Suprapubic skin (tissue), 4 donors: ENCODE measurements at regions not wholly inside any gene's neighbourhood (a gene's known extent, or its start where the extent isn't known, plus 50 kb on each side); places are given as distances from the start of the nearest gene placed in this dataset.

Experiments used
- DNase-seq, 2 donors: peaks; one replicate each; pipeline ENCODE4 v3.0.0-alpha.2; 2019; ENCODE audit warnings: low spot score in 2 of 2
- H3K27ac ChIP-seq: fragments of 200-600 bp; sonication (generic); one replicate; pipeline ENCODE4 v1.5.1; 2019
- H3K27me3 ChIP-seq: fragments of 200-600 bp; sonication (generic); one replicate; pipeline ENCODE4 v1.5.1; 2019
- H3K36me3 ChIP-seq: fragments of 200-600 bp; sonication (generic); one replicate; pipeline ENCODE4 v1.5.1; 2019
- H3K4me1 ChIP-seq: fragments of 200-600 bp; sonication (generic); one replicate; pipeline ENCODE4 v1.5.1; 2019
- H3K4me3 ChIP-seq: fragments of 200-600 bp; sonication (generic); one replicate; pipeline ENCODE4 v1.5.1; 2019; ENCODE audit warnings: mild to moderate bottlenecking
- H3K9me3 ChIP-seq: fragments of 200-600 bp; sonication (generic); one replicate; pipeline ENCODE4 v1.5.1; 2019
- CTCF ChIP-seq, 2 donors: fragments of 200-600 bp in 1 of 2; fragments of 450-650 bp in 1 of 2; sonication (generic) in 1 of 2; IDR thresholded peaks; one replicate each; pipeline ENCODE4 v1.5.1; 2016 to 2019; ENCODE audit warnings: antibody characterized with exemption in 2 of 2, mild to moderate bottlenecking in 1 of 2, moderate library complexity in 1 of 2
- EP300 ChIP-seq: sonication (generic); formaldehyde crosslinking; IDR thresholded peaks from one replicate; pipeline ENCODE4 v1.6.1; 2017; ENCODE audit warnings: antibody characterized with exemption
- POLR2A ChIP-seq, 2 donors: fragments of 450-650 bp; IDR thresholded peaks; one replicate each; pipeline ENCODE4 v1.6.1; 2017; ENCODE audit warnings: antibody characterized with exemption in 2 of 2, mild to moderate bottlenecking in 2 of 2, moderate library complexity in 2 of 2
- POLR2AphosphoS5 ChIP-seq, 3 donors: sonication (generic); formaldehyde crosslinking; IDR thresholded peaks; one replicate each; pipeline ENCODE4 v1.6.1; 2017; ENCODE audit warnings: antibody characterized with exemption in 3 of 3
- WGBS: methylation state at CpG from one replicate; pipeline ENCODE4 v1.1.5; 2018; 5-methylcytosine and 5-hydroxymethylcytosine counted together

DNA sequence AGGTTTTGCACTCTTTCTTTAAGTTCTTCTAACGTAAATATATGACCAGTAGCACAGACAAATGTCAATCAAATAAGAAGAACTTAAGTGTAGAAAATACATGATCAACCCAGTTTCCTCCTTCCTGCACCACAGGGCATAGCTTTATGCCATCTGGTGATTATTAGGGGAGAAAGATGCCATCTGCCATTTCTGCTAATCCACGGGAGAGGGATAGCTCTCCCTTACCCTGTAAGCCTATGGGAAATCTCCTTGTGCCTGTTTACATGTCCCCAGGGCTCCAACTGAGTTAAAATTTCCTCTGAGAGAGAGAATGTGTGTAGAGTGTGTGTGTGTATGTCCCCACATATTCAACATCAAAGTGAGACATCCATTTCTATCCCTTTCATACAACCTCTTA is 135.9 kb downstream of the RSL24D1 start:
- no peak overlapping the region for H3K27ac ChIP-seq
- WGBS: 64% methylated on average over 2 of the region's 2 CpGs
- DNase-seq: no peak
- no peaks in the 10 kb centered on the region for H3K27me3 ChIP-seq
- peaks cover 3% of the 10 kb centered on the region for H3K9me3 ChIP-seq
- H3K4me3 ChIP-seq: no peak overlapping the region
- no peaks in the 10 kb centered on the region for H3K36me3 ChIP-seq
- TF ChIP-seq POLR2AphosphoS5 (IDR thresholded peaks at IDR 0.05) (no peak), CTCF (IDR thresholded peaks at IDR 0.05) (no peak), EP300 (no peak), POLR2A (IDR thresholded peaks at IDR 0.05) (no peak)
- H3K4me1 ChIP-seq: no peaks in the 10 kb centered on the region

GRCh38 chr15:55056500-55056899 is 140.2 kb downstream of the RSL24D1 start:
- no peaks in the 10 kb centered on the region for H3K36me3 ChIP-seq
- no peak for DNase-seq
- H3K9me3 ChIP-seq: no peaks in the 10 kb centered on the region
- H3K27me3 ChIP-seq: no peaks in the 10 kb centered on the region
- WGBS: 64% methylated on average over 3 of the region's 3 CpGs
- no peak for TF ChIP-seq CTCF (IDR thresholded peaks at IDR 0.05)
- TF ChIP-seq EP300: no peak
- TF ChIP-seq POLR2A (IDR thresholded peaks at IDR 0.05): no peak
- no peak for TF ChIP-seq POLR2AphosphoS5 (IDR thresholded peaks at IDR 0.05)
- no peaks in the 10 kb centered on the region for H3K4me1 ChIP-seq
- no peak overlapping the region for H3K4me3 ChIP-seq
- no peak overlapping the region for H3K27ac ChIP-seq

DNA sequence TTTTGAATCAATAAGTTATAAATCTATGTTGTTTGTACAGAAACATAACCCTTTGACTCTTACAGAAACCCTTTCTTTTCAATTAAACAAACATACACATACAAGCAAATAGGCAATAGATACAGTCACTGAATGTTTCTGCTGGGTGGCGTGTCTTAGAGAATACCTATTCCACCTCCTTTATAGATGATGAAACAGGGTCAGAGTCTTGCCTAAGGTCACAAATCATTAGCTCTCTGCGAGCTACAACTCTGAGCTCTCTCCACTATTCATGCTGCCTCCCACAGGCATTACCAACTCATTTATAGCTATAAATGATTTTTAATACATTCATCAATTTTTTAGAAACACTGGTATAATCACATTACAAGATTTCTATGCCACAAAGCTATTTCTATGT is 152.6 kb downstream of the RSL24D1 start:
- no peaks in the 10 kb centered on the region for H3K4me1 ChIP-seq
- H3K27ac ChIP-seq: no peak overlapping the region
- TF ChIP-seq POLR2AphosphoS5 (IDR thresholded peaks at IDR 0.05) (no peak), CTCF (IDR thresholded peaks at IDR 0.05) (no peak), POLR2A (IDR thresholded peaks at IDR 0.05) (no peak)
- 62% methylated on average over 2 of the region's 2 CpGs for WGBS
- H3K27me3 ChIP-seq: no peaks in the 10 kb centered on the region
- DNase-seq: no peak
- no peaks in the 10 kb centered on the region for H3K9me3 ChIP-seq
- no peaks in the 10 kb centered on the region for H3K36me3 ChIP-seq
- no peak overlapping the region for H3K4me3 ChIP-seq

- 0% methylated on average over 1 of the region's 1 CpG for WGBS
- no peak for DNase-seq
- no peaks in the 10 kb centered on the region for H3K9me3 ChIP-seq
- H3K4me1 ChIP-seq: no peaks in the 10 kb centered on the region
- H3K27ac ChIP-seq: no peak overlapping the region
- TF ChIP-seq POLR2A (IDR thresholded peaks at IDR 0.05) (no peak), EP300 (no peak), POLR2AphosphoS5 (IDR thresholded peaks at IDR 0.05) (no peak), CTCF (IDR thresholded peaks at IDR 0.05) (no peak)
- no peaks in the 10 kb centered on the region for H3K36me3 ChIP-seq
- no peak overlapping the region for H3K4me3 ChIP-seq
- no peaks in the 10 kb centered on the region for H3K27me3 ChIP-seq
Observed at GRCh38 chr15:55037071-55037470, 159.7 kb downstream of the RSL24D1 start.

DNA sequence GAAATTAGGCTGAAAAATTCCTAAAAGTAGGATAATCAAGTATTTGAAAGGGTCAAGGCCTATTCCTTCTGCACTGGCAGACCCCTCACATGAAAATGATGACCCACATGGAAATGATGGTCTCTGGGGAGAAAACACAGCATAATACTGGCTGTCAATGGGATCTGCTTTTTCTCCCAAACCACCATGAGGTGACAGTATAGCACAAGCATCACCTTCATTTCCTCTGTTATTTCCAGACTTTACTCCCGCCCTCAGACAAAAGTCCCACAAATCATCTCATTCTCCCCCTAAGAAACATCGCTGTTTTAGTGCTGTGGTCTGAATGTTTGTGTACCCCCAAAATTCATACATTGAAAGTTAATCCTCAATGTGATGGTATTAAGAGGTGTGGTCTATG is 161.0 kb downstream of the RSL24D1 start:
- no peak for TF ChIP-seq CTCF (IDR thresholded peaks at IDR 0.05)
- no peak for TF ChIP-seq EP300
- no peak for TF ChIP-seq POLR2AphosphoS5 (IDR thresholded peaks at IDR 0.05)
- no peak for TF ChIP-seq POLR2A (IDR thresholded peaks at IDR 0.05)
- H3K36me3 ChIP-seq: no peaks in the 10 kb centered on the region
- H3K4me3 ChIP-seq: no peak overlapping the region
- no peaks in the 10 kb centered on the region for H3K27me3 ChIP-seq
- no peaks in the 10 kb centered on the region for H3K9me3 ChIP-seq
- 83% methylated on average over 2 of the region's 2 CpGs for WGBS
- H3K4me1 ChIP-seq: no peaks in the 10 kb centered on the region
- no peak for DNase-seq
- no peak overlapping the region for H3K27ac ChIP-seq
